HFFc6 (cell line): ENCODE measurements at regions not wholly inside any gene's neighbourhood (a gene's known extent, or its start where the extent isn't known, plus 50 kb on each side); places are given as distances from the start of the nearest gene placed in this dataset.
A peak's percentile ranks its signal among the peaks of the same experiment; 100 is the strongest.

Experiments
- DNase-seq: peaks from one replicate; pipeline ENCODE4 v3.0.0-alpha.2; 2018
- H3K27ac Mint-ChIP-seq: 2 replicates; pipeline ENCODE4 v1.8.0; 2020; ENCODE audit warnings: mild to moderate bottlenecking, mixed read lengths
- H3K27me3 Mint-ChIP-seq: 2 replicates; pipeline ENCODE4 v1.8.0; 2021; ENCODE audit warnings: mild to moderate bottlenecking, moderate library complexity, mixed read lengths; ENCODE audit not compliant: insufficient read depth
- H3K36me3 Mint-ChIP-seq: 2 replicates; pipeline ENCODE4 v1.8.0; 2021; ENCODE audit warnings: low read depth, mixed read lengths
- H3K4me1 Mint-ChIP-seq: 2 replicates; pipeline ENCODE4 v1.8.0; 2020; ENCODE audit warnings: low read depth, mixed read lengths
- H3K4me3 Mint-ChIP-seq: 2 replicates; pipeline ENCODE4 v1.8.0; 2020; ENCODE audit warnings: mild to moderate bottlenecking, moderate library complexity, mixed read lengths
- H3K9me3 Mint-ChIP-seq: 2 replicates; pipeline ENCODE4 v1.8.0; 2020; ENCODE audit warnings: mild to moderate bottlenecking, mixed read lengths
- TF ChIP-seq, protein P1 (sequence below): fragments of 200-600 bp; sonication (generic); IDR thresholded peaks from 2 replicates; pipeline ENCODE4 v1.5.0; 2021; ENCODE audit warnings: antibody characterized with exemption, mild to moderate bottlenecking

- H3K4me1 Mint-ChIP-seq: peaks cover 22% of the 10 kb centered on the region
- H3K36me3 Mint-ChIP-seq: no peaks in the 10 kb centered on the region
- peaks cover 2% of the 10 kb centered on the region for H3K27me3 Mint-ChIP-seq
- H3K4me3 Mint-ChIP-seq: no peak overlapping the region
- no peak overlapping the region for H3K27ac Mint-ChIP-seq
- H3K9me3 Mint-ChIP-seq: no peaks in the 10 kb centered on the region
- DNase-seq: no peak
- TF ChIP-seq, protein P1, sequence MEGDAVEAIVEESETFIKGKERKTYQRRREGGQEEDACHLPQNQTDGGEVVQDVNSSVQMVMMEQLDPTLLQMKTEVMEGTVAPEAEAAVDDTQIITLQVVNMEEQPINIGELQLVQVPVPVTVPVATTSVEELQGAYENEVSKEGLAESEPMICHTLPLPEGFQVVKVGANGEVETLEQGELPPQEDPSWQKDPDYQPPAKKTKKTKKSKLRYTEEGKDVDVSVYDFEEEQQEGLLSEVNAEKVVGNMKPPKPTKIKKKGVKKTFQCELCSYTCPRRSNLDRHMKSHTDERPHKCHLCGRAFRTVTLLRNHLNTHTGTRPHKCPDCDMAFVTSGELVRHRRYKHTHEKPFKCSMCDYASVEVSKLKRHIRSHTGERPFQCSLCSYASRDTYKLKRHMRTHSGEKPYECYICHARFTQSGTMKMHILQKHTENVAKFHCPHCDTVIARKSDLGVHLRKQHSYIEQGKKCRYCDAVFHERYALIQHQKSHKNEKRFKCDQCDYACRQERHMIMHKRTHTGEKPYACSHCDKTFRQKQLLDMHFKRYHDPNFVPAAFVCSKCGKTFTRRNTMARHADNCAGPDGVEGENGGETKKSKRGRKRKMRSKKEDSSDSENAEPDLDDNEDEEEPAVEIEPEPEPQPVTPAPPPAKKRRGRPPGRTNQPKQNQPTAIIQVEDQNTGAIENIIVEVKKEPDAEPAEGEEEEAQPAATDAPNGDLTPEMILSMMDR: no peak
Measured at GRCh38 chr15:99440551-99441443, 125.0 kb upstream of the MEF2A start.

- Mint-ChIP-seq H3K36me3 (no peaks in the 10 kb centered on the region), H3K27ac (no peak overlapping the region), H3K4me1 (peaks cover 22% of the 10 kb centered on the region), H3K4me3 (no peak overlapping the region), H3K27me3 (peaks cover 2% of the 10 kb centered on the region), H3K9me3 (no peaks in the 10 kb centered on the region)
- no peak for DNase-seq
- TF ChIP-seq, protein P1: no peak
Measured at GRCh38 chr15:99441444-99441800, 124.4 kb upstream of the MEF2A start.

- Mint-ChIP-seq H3K36me3 (no peaks in the 10 kb centered on the region), H3K4me3 (peak overlapping the region; percentile 68; the same call in 1 of the 2 replicates), H3K27ac (peak overlapping the region; percentile 74; the same call in 1 of the 2 replicates), H3K27me3 (peaks cover 2% of the 10 kb centered on the region), H3K9me3 (no peaks in the 10 kb centered on the region), H3K4me1 (peaks cover 22% of the 10 kb centered on the region)
- TF ChIP-seq, protein P1: no peak
- no peak for DNase-seq
Measured at GRCh38 chr15:99441871-99442251, 123.9 kb upstream of the MEF2A start.

- H3K4me1 Mint-ChIP-seq: peaks cover 22% of the 10 kb centered on the region
- H3K9me3 Mint-ChIP-seq: no peaks in the 10 kb centered on the region
- no peaks in the 10 kb centered on the region for H3K36me3 Mint-ChIP-seq
- H3K27ac Mint-ChIP-seq: peak overlapping the region; percentile 74
- peak overlapping the region; percentile 68 for H3K4me3 Mint-ChIP-seq
- TF ChIP-seq, protein P1: no peak
- DNase-seq: peak; percentile 81
- H3K27me3 Mint-ChIP-seq: peaks cover 2% of the 10 kb centered on the region
Measured at GRCh38 chr15:99442252-99442897, 123.4 kb upstream of the MEF2A start.

- H3K4me3 Mint-ChIP-seq: peak overlapping the region; percentile 68
- peaks cover 2% of the 10 kb centered on the region for H3K27me3 Mint-ChIP-seq
- no peaks in the 10 kb centered on the region for H3K9me3 Mint-ChIP-seq
- peaks cover 22% of the 10 kb centered on the region for H3K4me1 Mint-ChIP-seq
- TF ChIP-seq, protein P1: no peak
- no peaks in the 10 kb centered on the region for H3K36me3 Mint-ChIP-seq
- peak overlapping the region; percentile 74 for H3K27ac Mint-ChIP-seq
- DNase-seq: no peak
Measured at GRCh38 chr15:99443056-99443756, 122.6 kb upstream of the MEF2A start.
